ENCODE measurements at regions not wholly inside any gene's neighbourhood (a gene's known extent, or its start where the extent isn't known, plus 50 kb on each side); places are given as distances from the start of the nearest gene placed in this dataset.

DNA sequence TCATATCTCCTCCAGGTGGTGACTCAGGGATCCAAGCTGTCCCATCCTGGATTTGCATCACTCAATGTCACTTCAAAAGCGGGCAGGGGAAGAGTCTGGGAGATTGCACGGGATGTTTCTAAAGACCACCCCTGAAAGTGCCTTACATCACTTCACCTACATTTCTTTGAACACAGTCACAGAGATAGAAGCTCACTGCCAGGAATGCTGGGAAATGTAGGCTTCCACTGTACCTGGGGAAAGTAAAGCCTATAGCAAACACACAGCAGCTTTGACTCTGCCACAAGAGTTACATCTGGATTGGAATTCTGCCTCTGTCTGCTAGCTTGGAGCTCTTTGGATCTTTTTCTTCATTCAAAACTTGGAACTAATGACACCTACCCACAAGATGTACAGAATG, 300.9 kb downstream of the WDR11 start:
- no peak for TF ChIP-seq ZNF274 (IDR thresholded peaks at IDR 0.05; ENCODE audit: low read depth, low read length)
- TF ChIP-seq YY1 (IDR thresholded peaks at IDR 0.05; ENCODE audit: insufficient read depth, insufficient read length) = no peak
- no peak for TF ChIP-seq SUZ12 (IDR thresholded peaks at IDR 0.05; ENCODE audit: extremely low read depth, insufficient read depth, insufficient read length)
